SK-N-SH treated with all-trans-retinoic acid at 6 μM for 48 hours (cell line): ENCODE measurements at regions not wholly inside any gene's neighbourhood (a gene's known extent, or its start where the extent isn't known, plus 50 kb on each side); places are given as distances from the start of the nearest gene placed in this dataset.
"Not testable (repeated sequence)": the region's sequence is repeated elsewhere in the genome, so short reads cannot be mapped to it uniquely, and the experiment has no call there.

ENCODE experiments used
- ATAC-seq: fragments of 200-7000 bp; cut with Tn5 transposase; 3 replicates; pipeline ENCODE4 v1.9.1; 2020; ENCODE audit warnings: mild to moderate bottlenecking, moderate library complexity
- ARNTL ChIP-seq: fragments of 450-650 bp; formaldehyde crosslinking; IDR thresholded peaks from 2 replicates; pipeline ENCODE4 v1.5.0; 2020; ENCODE audit warnings: low read depth, mild to moderate bottlenecking, moderate library complexity, borderline replicate concordance
- BACH2 ChIP-seq: fragments of 250-450 bp; sonication (Bioruptor Pico); IDR thresholded peaks from 2 replicates; pipeline ENCODE4 v1.9.0; 2021; ENCODE audit warnings: mild to moderate bottlenecking, borderline replicate concordance
- CREB5 ChIP-seq: fragments of 250-450 bp; sonication (Bioruptor Pico); IDR thresholded peaks from 2 replicates; pipeline ENCODE4 v1.5.1; 2020; ENCODE audit warnings: low read depth, mild to moderate bottlenecking, moderate library complexity
- CSDC2 ChIP-seq: fragments of 250-450 bp; sonication (Bioruptor Pico); IDR thresholded peaks from 2 replicates; pipeline ENCODE4 v1.5.0; 2020; ENCODE audit warnings: mild to moderate bottlenecking, moderate library complexity
- CSRNP3 ChIP-seq: fragments of 250-450 bp; sonication (Bioruptor Pico); IDR thresholded peaks from 2 replicates; pipeline ENCODE4 v1.5.1; 2021; ENCODE audit warnings: mild to moderate bottlenecking, moderate library complexity
- ESRRG ChIP-seq: fragments of 250-450 bp; sonication (Bioruptor Pico); IDR thresholded peaks from 2 replicates; pipeline ENCODE4 v1.6.1; 2021; ENCODE audit warnings: mild to moderate bottlenecking
- OSR1 ChIP-seq: fragments of 250-450 bp; sonication (Bioruptor Pico); IDR thresholded peaks from 2 replicates; pipeline ENCODE4 v1.8.0; 2022; ENCODE audit warnings: moderate library complexity, mild to moderate bottlenecking, inconsistent platforms
- PATZ1 ChIP-seq: fragments of 250-450 bp; sonication (Bioruptor Pico); IDR thresholded peaks from 2 replicates; pipeline ENCODE4 v1.8.0; 2020; ENCODE audit warnings: mild to moderate bottlenecking, moderate library complexity, borderline replicate concordance
- PPARA ChIP-seq: fragments of 250-450 bp; sonication (Bioruptor Pico); IDR thresholded peaks from 2 replicates; pipeline ENCODE4 v1.5.0; 2020; ENCODE audit warnings: mild to moderate bottlenecking, borderline replicate concordance
- RARB ChIP-seq: fragments of 250-450 bp; sonication (Bioruptor Pico); IDR thresholded peaks from 2 replicates; pipeline ENCODE4 v1.8.0; 2021; ENCODE audit warnings: mild to moderate bottlenecking, moderate library complexity
- SNAI2 ChIP-seq: fragments of 250-450 bp; sonication (Bioruptor Pico); IDR thresholded peaks from 2 replicates; pipeline ENCODE4 v1.5.0; 2020; ENCODE audit warnings: mild to moderate bottlenecking, moderate library complexity
- TCF4 ChIP-seq: fragments of 250-450 bp; sonication (Bioruptor Pico); IDR thresholded peaks from 2 replicates; pipeline ENCODE4 v1.8.0; 2021; ENCODE audit warnings: mild to moderate bottlenecking, moderate library complexity, borderline replicate concordance
- ZC3H10 ChIP-seq: fragments of 250-450 bp; sonication (Bioruptor Pico); IDR thresholded peaks from 2 replicates; pipeline ENCODE4 v1.5.1; 2021; ENCODE audit warnings: mild to moderate bottlenecking, moderate library complexity
- ZFP3 ChIP-seq: fragments of 250-450 bp; sonication (Bioruptor Pico); IDR thresholded peaks from 2 replicates; pipeline ENCODE4 v1.5.0; 2020; ENCODE audit warnings: mild to moderate bottlenecking, moderate library complexity
- ZFP30 ChIP-seq: fragments of 450-650 bp; formaldehyde crosslinking; IDR thresholded peaks from 2 replicates; pipeline ENCODE4 v1.5.0; 2022; ENCODE audit warnings: mild to moderate bottlenecking, moderate library complexity
- ZNF565 ChIP-seq: fragments of 450-650 bp; formaldehyde crosslinking; conservative IDR thresholded peaks from 2 replicates; pipeline ENCODE4 v1.5.0; 2020; ENCODE audit warnings: low read depth, mild to moderate bottlenecking, moderate library complexity
- ZNF70 ChIP-seq: fragments of 450-650 bp; formaldehyde crosslinking; IDR thresholded peaks from 2 replicates; pipeline ENCODE4 v1.5.0; 2020; ENCODE audit warnings: mild to moderate bottlenecking, moderate library complexity
- TF ChIP-seq, protein P1 (sequence below): fragments of 250-450 bp; sonication (Bioruptor Pico); IDR thresholded peaks from 2 replicates; pipeline ENCODE4 v1.5.0; 2020; ENCODE audit warnings: mild to moderate bottlenecking, moderate library complexity

DNA sequence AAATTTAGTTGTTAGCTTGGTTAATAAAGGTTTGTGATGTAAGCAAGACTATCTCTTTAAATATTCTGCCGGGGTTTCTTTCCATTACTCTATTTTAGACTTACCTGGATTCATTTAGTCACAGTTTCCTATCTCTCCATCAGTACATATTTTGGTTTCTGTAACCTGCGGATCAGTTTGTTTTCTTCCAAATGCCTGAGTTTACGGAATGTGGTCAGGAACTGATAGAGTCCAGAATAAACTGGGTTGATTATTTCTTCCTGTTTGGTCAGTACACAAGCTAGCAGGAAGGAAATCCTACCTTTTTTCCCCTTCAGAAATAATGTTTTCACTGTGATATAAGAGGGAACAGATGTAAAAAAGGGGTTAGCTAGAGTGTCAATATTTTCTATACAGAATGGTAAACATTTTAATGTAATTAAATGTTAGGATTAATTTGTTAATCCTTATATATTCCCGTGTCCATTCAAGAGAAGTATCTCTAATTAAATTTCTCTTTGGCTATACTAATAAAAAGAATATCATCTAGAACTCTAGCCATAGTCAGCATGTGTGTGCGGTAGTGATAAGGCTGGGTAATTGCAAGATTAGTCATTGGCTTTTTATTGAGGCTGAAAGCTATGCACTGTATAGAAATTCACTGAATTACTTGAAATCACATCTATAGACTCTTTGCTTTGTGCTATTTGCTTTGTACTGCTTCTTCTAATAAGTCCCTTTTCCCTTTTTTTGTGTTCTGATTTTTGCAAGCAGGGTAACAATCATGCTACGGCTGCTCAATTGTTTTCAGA, 144.7 kb upstream of the ADGRL4 start (continued):
- TF ChIP-seq, protein P1, sequence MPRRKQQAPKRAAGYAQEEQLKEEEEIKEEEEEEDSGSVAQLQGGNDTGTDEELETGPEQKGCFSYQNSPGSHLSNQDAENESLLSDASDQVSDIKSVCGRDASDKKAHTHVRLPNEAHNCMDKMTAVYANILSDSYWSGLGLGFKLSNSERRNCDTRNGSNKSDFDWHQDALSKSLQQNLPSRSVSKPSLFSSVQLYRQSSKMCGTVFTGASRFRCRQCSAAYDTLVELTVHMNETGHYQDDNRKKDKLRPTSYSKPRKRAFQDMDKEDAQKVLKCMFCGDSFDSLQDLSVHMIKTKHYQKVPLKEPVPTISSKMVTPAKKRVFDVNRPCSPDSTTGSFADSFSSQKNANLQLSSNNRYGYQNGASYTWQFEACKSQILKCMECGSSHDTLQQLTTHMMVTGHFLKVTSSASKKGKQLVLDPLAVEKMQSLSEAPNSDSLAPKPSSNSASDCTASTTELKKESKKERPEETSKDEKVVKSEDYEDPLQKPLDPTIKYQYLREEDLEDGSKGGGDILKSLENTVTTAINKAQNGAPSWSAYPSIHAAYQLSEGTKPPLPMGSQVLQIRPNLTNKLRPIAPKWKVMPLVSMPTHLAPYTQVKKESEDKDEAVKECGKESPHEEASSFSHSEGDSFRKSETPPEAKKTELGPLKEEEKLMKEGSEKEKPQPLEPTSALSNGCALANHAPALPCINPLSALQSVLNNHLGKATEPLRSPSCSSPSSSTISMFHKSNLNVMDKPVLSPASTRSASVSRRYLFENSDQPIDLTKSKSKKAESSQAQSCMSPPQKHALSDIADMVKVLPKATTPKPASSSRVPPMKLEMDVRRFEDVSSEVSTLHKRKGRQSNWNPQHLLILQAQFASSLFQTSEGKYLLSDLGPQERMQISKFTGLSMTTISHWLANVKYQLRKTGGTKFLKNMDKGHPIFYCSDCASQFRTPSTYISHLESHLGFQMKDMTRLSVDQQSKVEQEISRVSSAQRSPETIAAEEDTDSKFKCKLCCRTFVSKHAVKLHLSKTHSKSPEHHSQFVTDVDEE (CRISPR knock-in tag) = no peak
- TF ChIP-seq BACH2 (no peak), ZFP3 (CRISPR knock-in tag) (no peak), ZFP30 (CRISPR knock-in tag) (no peak), CSRNP3 (CRISPR knock-in tag) (no peak)

DNA sequence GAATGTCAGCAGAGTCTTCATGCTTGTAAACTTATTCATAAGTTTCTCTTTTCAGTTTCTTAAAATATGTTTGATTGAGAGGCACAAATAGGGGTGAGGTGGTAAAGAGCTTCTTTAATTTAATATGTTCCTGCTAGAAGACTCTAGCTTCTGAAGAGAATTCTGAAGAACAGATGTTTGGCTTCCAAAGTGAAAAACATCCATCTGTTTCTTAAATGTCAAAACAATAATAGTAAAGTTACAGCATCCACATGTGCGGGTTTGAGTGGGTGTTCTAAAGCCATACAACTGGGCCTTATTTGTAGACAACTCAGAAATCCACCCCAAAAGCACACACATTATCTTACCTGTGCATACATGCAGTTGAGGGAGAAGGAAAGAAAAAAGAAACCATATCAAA, 144.0 kb upstream of the ADGRL4 start:
- TF ChIP-seq PATZ1 (CRISPR knock-in tag) (no peak), TCF4 (no peak), CREB5 (CRISPR knock-in tag) (no peak), CSRNP3 (CRISPR knock-in tag) (no peak), ZFP3 (CRISPR knock-in tag) (no peak), OSR1 (CRISPR knock-in tag) (no peak), RARB (no peak), PPARA (no peak), ARNTL (CRISPR knock-in tag) (no peak), BACH2 (no peak), CSDC2 (CRISPR knock-in tag) (no peak)

DNA sequence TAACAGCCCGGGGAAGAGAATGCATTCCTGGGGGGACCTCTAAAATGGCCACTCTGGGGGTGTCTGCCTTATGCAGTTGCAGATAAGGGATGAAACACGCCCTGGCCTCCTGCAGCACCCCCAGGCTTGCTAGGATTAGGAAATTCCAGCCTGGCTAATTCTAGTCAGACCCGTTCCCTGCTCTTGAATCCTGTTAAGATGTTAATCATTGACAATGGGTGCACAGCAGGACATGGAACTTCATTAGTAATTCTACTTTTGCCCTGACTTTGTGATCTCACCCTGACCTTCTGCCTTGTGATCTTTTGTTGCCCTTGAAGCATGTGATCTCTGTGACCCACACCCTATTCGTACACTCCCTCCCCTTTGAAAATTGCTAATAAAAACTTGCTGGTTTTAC, 131.7 kb upstream of the ADGRL4 start:
- not testable (repeated sequence) for ATAC-seq

More for the DNA sequence above, 144.0 kb upstream of the ADGRL4 start:
- ATAC-seq = no peak

DNA sequence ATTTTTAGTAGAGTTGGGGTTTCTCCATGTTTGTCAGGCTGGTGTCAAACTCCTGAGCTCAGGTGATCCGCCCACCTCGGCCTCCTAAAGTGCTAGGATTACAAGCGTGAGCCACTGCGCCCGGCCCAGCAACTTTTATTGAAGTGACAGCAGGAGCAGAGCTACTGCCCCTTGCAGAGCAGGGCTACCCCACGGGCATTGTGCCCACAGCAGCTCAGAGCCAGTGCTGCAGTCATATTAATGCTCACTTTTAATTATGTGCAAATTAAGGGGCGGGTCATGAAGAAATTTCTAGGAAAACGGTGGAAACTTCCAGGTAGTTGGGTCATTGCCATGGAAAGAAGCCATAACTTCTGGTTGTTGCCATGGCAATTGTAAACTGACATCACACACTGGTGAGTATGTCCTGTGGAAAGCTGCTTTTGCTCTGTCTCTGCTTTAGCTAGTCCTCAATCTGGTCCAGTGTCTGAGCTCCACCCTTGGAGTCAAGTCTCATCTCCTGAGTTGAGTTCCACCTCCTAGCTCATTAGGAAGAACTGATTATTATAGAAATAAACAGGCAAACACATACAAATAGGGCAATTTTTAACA, 127.3 kb upstream of the ADGRL4 start:
- no peak for ATAC-seq
- TF ChIP-seq PPARA = no peak
- no peak for TF ChIP-seq CSRNP3 (CRISPR knock-in tag)
- TF ChIP-seq ZNF565 (CRISPR knock-in tag) = no peak
- TF ChIP-seq ZNF70 (CRISPR knock-in tag) = no peak
- no peak for TF ChIP-seq PATZ1 (CRISPR knock-in tag)
- no peak for TF ChIP-seq BACH2
- TF ChIP-seq ESRRG (CRISPR knock-in tag) = no peak
- TF ChIP-seq ZC3H10 (CRISPR knock-in tag) = no peak
- TF ChIP-seq SNAI2 (CRISPR knock-in tag) = no peak
